NCI-H1417 (cell line): ENCODE measurements at regions not wholly inside any gene's neighbourhood (a gene's known extent, or its start where the extent isn't known, plus 50 kb on each side); places are given as distances from the start of the nearest gene placed in this dataset.
A peak's percentile ranks its signal among the peaks of the same experiment; 100 is the strongest.

ENCODE experiments used
- DNase-seq, 3 experiments: peaks; one replicate each; lab custom pipeline; 2025; lab: John Stamatoyannopoulos, UW

GRCh38 chr13:97110936-97111335 lies 111.2 kb upstream of the MBNL2 start:
- peak in 1 of 3 experiments; percentile 36 for DNase-seq

DNA sequence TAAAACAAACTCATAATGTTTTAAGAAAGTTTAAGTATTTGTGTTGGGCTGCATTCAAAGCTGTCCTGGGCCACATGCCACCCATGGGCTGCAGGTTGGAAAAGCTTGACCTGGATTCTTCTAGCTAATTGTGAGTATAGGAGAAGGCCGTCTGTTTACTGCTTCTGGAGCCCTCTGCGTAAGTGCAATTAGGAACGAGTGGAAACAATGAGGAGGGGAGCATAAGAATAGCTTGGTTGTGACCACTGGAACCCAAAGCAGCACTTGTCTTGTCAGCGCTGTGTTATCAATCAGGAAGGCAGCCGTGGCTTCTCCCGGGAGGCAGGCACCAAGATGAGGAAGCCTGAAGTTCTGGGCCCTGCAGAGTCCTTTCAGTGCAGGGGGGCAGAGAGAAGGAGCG lies 110.4 kb upstream of the MBNL2 start:
- peak in 2 of 3 experiments; percentile 47 to 51 for DNase-seq

- DNase-seq: peak in 2 of 3 experiments; percentile 27 to 41
Observed at GRCh38 chr13:97112446-97113152, 109.5 kb upstream of the MBNL2 start.

DNA sequence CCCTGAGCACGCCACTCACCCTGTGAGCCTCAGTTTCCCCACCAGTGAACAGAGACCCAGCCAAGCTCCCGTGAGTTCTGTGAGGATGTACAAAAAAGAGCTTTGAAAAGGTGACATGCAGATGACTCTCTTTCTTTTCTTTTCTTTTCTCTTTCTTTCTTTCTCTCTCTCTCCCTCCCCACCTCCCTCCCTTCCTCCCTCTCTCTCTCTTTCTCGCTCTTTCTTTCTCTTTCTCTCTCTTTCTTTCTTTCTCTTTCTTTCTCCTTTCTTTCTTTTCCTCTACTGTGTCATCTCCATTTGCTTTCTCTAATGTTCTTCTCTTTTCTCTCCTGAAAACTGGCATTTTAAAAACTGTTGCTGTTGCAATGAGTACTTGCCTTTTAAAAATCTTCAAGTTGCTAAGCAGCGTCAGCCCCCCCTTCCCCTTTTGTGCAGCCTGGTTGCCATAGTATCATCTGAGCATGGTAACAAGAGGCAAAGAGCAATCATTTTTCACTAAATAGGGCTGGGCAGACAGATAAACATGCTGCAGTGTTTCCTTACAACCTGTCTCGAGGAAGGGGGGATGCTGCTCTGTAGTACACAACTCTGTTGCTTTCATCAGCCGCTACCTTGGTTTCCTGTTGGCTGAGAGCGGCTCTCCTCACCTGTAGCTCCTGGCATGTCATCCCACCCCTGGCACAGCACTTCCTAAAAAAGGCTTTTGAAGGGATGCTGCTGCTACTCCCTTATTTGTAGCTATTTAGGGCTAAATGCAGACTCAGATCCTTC lies 108.7 kb upstream of the MBNL2 start:
- DNase-seq: peak; percentile 75 to 95 (median 83)

DNA sequence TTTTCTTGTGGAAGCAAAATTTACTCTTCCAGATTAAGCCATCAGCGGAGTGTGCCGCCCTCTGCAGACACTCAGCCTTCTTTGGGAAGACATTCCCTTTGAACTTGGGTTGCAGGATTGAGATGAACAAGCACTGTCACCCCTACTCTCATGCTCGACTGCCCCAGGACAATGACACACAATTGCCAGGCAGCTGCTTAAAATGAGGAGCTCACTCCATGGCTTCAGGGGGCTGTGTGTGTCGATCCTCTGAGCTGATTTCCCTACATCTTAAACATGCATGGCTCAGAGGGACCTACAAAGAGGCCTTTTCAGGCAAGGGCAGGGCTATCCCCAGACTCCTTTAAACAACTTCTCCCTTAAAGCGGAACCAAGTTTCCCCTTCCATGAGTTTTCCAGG lies 107.5 kb upstream of the MBNL2 start:
- DNase-seq: peak in 2 of 3 experiments; percentile 21 to 45

GRCh38 chr13:97116754-97117153 lies 105.4 kb upstream of the MBNL2 start:
- DNase-seq: peak in 2 of 3 experiments; percentile 41 to 68

GRCh38 chr13:97117388-97117910 lies 104.7 kb upstream of the MBNL2 start:
- DNase-seq: no peak

DNA sequence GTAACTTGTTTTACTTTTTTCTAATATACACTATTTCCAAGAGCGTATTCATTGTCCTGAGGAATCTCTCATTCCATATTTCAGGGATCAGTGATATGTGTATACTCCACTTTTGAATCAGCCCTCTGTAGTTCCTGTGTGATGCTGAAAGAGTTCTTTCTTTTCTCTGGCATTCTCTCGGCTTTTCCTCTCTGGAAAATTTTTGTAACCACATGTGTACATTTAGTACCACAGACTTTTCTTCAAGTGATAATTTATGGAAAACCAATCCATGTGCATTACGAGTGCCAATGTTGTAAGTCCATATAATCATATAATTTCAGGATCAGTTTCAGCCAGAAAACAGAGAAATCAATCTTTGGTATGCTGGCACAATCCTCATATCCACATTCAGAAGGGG lies 102.2 kb upstream of the MBNL2 start:
- no peak for DNase-seq

- no peak for DNase-seq
Observed at GRCh38 chr13:97120346-97120745, 101.8 kb upstream of the MBNL2 start.

- DNase-seq: no peak
Observed at GRCh38 chr13:97120976-97121375, 101.2 kb upstream of the MBNL2 start.

- no peak for DNase-seq
Observed at GRCh38 chr13:97121894-97122293, 100.2 kb upstream of the MBNL2 start.

DNA sequence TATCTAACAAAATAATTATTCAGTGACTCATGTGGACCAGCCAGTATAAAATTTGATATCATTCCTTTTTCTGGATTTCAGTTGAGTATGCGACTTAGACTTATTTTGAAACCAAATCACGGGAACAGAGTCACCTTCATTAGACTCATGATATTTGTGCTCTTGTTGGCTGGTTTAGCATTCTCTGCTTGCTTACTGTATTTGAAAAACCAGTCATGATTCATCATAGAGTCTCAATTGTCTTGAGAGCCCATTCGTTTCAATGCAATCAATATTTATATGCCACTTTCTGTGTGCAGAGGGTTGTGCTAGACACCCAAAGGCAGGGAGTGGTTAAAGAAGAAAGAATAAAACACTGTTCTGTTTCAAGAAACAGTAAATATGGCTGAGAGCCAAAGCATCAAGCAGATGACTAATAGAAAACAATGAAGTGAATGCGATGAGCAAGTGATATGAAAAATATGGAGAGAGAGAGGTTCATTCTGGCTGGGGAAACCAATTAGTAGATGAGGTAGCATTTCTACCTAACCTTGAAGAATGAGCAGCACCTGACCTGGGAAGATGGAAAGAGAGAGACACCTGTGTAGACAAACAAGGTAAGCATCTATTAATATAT lies 99.6 kb upstream of the MBNL2 start:
- peak in 2 of 3 experiments; percentile 30 to 31 for DNase-seq

DNA sequence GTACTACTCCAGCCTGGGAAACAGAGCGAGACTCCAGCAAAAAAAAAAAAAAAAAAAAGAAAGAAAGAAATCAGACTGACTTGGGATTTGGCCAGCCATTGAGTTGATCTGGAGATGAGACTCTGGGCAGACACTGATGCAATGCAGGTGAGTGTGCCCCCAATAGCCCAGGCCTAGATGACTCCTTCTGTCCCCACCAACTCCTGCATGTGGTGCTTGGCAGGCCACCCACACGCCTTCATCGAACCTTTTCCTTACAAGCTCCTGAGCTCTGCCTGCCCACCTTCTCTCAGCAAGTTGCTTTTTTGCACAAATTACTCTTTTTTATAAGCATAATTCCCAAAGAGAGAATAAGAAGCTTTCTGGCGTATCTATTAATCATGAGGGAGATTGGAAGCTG lies 97.9 kb upstream of the MBNL2 start:
- DNase-seq: no peak

DNA sequence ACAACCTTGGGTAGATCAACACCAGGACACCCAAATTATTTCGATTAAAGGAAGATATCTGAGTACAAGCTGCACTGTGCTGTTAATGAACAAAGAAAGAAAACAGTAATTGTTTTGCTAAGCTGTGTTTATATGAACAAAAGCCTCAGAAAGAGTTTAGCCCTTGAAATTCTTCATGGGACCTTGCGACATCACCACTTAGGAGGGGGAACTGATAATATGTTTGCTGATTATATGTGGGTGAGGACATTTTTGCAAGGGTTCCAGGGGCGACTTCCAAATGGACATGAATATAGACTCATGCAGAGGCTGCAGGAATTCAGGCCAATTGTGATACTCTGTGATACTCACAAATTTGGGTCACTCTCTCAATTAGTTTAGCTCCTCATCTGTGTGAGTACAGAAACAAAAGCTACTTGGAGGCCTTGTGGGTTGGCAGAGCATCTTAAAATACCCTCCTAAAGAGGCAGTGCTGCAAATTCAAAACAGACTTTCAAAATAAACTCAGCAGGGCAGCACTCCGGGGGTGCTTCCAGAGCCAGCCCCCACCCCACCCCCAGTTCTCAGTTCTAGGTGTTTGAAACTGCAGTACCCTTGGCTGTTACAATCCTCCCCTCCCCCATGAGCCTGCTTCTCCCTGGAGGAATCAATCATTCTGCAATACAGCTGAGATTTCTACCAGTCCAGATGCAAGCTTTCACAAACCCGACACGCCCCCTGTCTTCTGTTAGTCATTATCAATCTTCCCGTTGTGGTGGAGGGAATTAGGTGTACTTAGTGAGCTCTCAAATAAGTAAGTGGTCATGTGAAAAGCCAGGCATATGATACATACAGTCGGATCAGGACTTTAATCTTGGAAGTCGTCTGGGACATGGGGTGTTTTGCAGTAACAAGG lies 97.0 kb upstream of the MBNL2 start:
- peak; percentile 85 to 96 (median 92) for DNase-seq

GRCh38 chr13:97125810-97126738 lies 96.1 kb upstream of the MBNL2 start:
- peak; percentile 78 to 91 (median 80) for DNase-seq

DNA sequence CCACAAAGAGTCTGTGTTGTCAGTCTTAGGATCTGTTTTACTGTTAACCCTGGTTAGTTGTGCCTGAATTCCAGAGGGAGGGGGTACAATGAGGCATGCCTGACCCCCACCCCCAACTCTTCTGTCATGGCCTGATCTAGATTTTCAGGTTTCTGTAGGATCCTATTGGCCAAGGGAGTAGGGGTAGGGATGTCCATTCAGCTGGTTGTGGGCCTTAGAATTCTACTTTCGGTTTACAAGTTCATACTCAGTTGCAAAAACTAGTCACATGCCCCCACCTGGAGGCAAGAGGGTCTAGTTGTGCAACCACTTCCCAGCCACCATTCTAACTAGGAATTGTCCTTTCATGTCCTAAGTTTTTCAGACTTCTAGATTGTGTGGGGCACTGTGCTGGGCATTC lies 94.3 kb upstream of the MBNL2 start:
- DNase-seq: no peak

GRCh38 chr13:97130190-97130589 lies 91.9 kb upstream of the MBNL2 start:
- peak in 1 of 3 experiments; percentile 63 for DNase-seq

- no peak for DNase-seq
Observed at GRCh38 chr13:97131447-97131846, 90.7 kb upstream of the MBNL2 start.

GRCh38 chr13:97133554-97133953 lies 88.6 kb upstream of the MBNL2 start:
- DNase-seq: no peak

GRCh38 chr13:97133955-97134354 lies 88.2 kb upstream of the MBNL2 start:
- DNase-seq: peak; percentile 75 to 92 (median 89)
